H1 (cell line): ENCODE measurements at regions not wholly inside any gene's neighbourhood (a gene's known extent, or its start where the extent isn't known, plus 50 kb on each side); places are given as distances from the start of the nearest gene placed in this dataset.

Experiments
- CTCF ChIA-PET: fragments of 300-600 bp; sonication (Branson Sonifier 250); formaldehyde crosslinking; loops from one replicate; lab custom pipeline; 2021; ENCODE audit not compliant: partially characterized antibody; lab: Charles Lee
- POLR2A ChIA-PET: fragments of 300-600 bp; sonication (Branson Sonifier 250); formaldehyde crosslinking; loops from one replicate; lab custom pipeline; 2021; ENCODE audit warnings: inconsistent platforms; ENCODE audit not compliant: partially characterized antibody; lab: Charles Lee
- DNase-seq, 2 experiments: peaks; one replicate each; pipeline versions ENCODE4 v3.0.0 to v3.0.0-alpha.2; 2010 to 2022; ENCODE audit warnings: low spot score in 2 of 2, low read depth in 1 of 2, mixed read lengths in 1 of 2
- FAIRE-seq: peaks from 2 replicates; lab custom pipeline; 2011; peaks lifted over from hg19 to GRCh38; lab: Jason Lieb, UNC
- H2AFZ ChIP-seq: 2 replicates; pipeline ENCODE4 v1.8.1; 2012; ENCODE audit warnings: low read length, inconsistent platforms
- H2AK5ac ChIP-seq: 2 replicates; pipeline ENCODE4 v1.6.1; 2013; ENCODE audit warnings: low read depth, low read length
- H2BK120ac ChIP-seq: replicated peaks from 2 replicates; pipeline ENCODE3; 2013; ENCODE audit warnings: low read depth, low read length, inconsistent platforms
- H2BK12ac ChIP-seq: 2 replicates; pipeline ENCODE4 v1.6.1; 2013; ENCODE audit warnings: low read depth, low read length
- H2BK15ac ChIP-seq: 2 replicates; pipeline ENCODE4 v1.6.1; 2013; ENCODE audit warnings: low read length
- H2BK20ac ChIP-seq: 2 replicates; pipeline ENCODE4 v1.6.1; 2013; ENCODE audit warnings: low read length
- H2BK5ac ChIP-seq: 2 replicates; pipeline ENCODE4 v1.6.1; 2013; ENCODE audit warnings: low read depth, low read length
- H3K14ac ChIP-seq: 2 replicates; pipeline ENCODE4 v1.6.1; 2013; ENCODE audit warnings: inconsistent platforms; ENCODE audit not compliant: insufficient read length
- H3K18ac ChIP-seq: 2 replicates; pipeline ENCODE4 v1.6.1; 2013; ENCODE audit warnings: low read length; ENCODE audit errors: extremely low read depth
- H3K23ac ChIP-seq: 2 replicates; pipeline ENCODE4 v1.6.1; 2013; ENCODE audit warnings: inconsistent platforms; ENCODE audit not compliant: insufficient read length
- H3K23me2 ChIP-seq: 2 replicates; pipeline ENCODE4 v1.6.1; 2013; ENCODE audit warnings: low read depth, low read length
- H3K27ac ChIP-seq: 2 replicates; pipeline ENCODE4 v1.6.1; 2011; ENCODE audit warnings: low read depth, low read length, inconsistent platforms
- H3K27me3 ChIP-seq, 4 experiments: replicated peaks in 1 of 4; 1 replicate in 1 of 4; 2 replicates in 3 of 4; pipeline versions ENCODE4 v1.6.1 to v1.8.1; 2011 to 2013; ENCODE audit warnings: low read length in 3 of 4, mild to moderate bottlenecking in 3 of 4, inconsistent platforms in 2 of 4, mixed read lengths in 2 of 4, moderate library complexity in 1 of 4; ENCODE audit not compliant: control insufficient read depth in 3 of 4, insufficient read depth in 3 of 4; ENCODE audit errors: extremely low read depth in 1 of 4
- H3K36me3 ChIP-seq, 4 experiments: 2 replicates each; pipeline versions ENCODE4 v1.6.1 to v1.8.1; 2011 to 2013; ENCODE audit warnings: mild to moderate bottlenecking in 4 of 4, low read length in 3 of 4, moderate library complexity in 2 of 4, control low read depth in 1 of 4, inconsistent platforms in 1 of 4; ENCODE audit not compliant: insufficient read depth in 4 of 4, control insufficient read depth in 2 of 4
- H3K4ac ChIP-seq: replicated peaks from 2 replicates; pipeline ENCODE3; 2013; ENCODE audit warnings: low read length, low read depth, mixed read lengths, inconsistent platforms; ENCODE audit not compliant: insufficient read length
- H3K4me1 ChIP-seq, 4 experiments: replicated peaks in 1 of 4; 1 replicate in 1 of 4; 2 replicates in 3 of 4; pipeline versions ENCODE4 v1.6.1 to v1.8.1; 2011 to 2013; ENCODE audit warnings: low read length in 3 of 4, inconsistent platforms in 2 of 4, mixed read lengths in 1 of 4; ENCODE audit not compliant: insufficient read depth in 4 of 4, control insufficient read depth in 3 of 4
- H3K4me2 ChIP-seq, 2 experiments: 2 replicates each; pipeline versions ENCODE4 v1.6.1 to v1.8.1; 2011 to 2013; ENCODE audit warnings: low read depth in 2 of 2, low read length in 2 of 2, control low read depth in 1 of 2, inconsistent platforms in 1 of 2, mild to moderate bottlenecking in 1 of 2; ENCODE audit not compliant: insufficient read depth in 1 of 2
- H3K4me3 ChIP-seq, 4 experiments: fragments of 200-600, 300-600 bp in 1 of 4; sonication (generic), shearing (Covaris generic), sonication (Bioruptor Twin) in 1 of 4; 2 replicates each; pipeline versions ENCODE4 v1.5.1 to v1.8.1; 2011 to 2016; ENCODE audit warnings: low read length in 4 of 4, low read depth in 3 of 4, control low read depth in 2 of 4, inconsistent platforms in 2 of 4, mild to moderate bottlenecking in 2 of 4, mixed read lengths in 1 of 4, moderate library complexity in 1 of 4; ENCODE audit not compliant: insufficient read depth in 2 of 4; ENCODE audit errors: extremely low read depth in 1 of 4
- H3K56ac ChIP-seq: replicated peaks from 2 replicates; pipeline ENCODE3; 2013; ENCODE audit warnings: low read depth, mild to moderate bottlenecking, mixed read lengths, low read length, inconsistent platforms; ENCODE audit not compliant: insufficient read length
- H3K79me1 ChIP-seq: 2 replicates; pipeline ENCODE4 v1.6.1; 2013; ENCODE audit warnings: low read depth, low read length, control low read depth
- H3K79me2 ChIP-seq, 2 experiments: 2 replicates each; pipeline versions ENCODE4 v1.6.1 to v1.8.1; 2012 to 2013; ENCODE audit warnings: low read length in 2 of 2, mild to moderate bottlenecking in 2 of 2, inconsistent platforms in 1 of 2; ENCODE audit not compliant: insufficient read depth in 2 of 2, control insufficient read depth in 1 of 2
- H3K9ac ChIP-seq, 4 experiments: replicated peaks in 1 of 4; 1 replicate in 1 of 4; 2 replicates in 3 of 4; pipeline versions ENCODE4 v1.6.1 to v1.8.1; 2011 to 2013; ENCODE audit warnings: low read depth in 3 of 4, low read length in 3 of 4, control low read depth in 2 of 4, mild to moderate bottlenecking in 2 of 4, moderate library complexity in 2 of 4, inconsistent platforms in 1 of 4; ENCODE audit errors: extremely low read depth in 1 of 4
- H3K9me3 ChIP-seq, 2 experiments: 2 replicates each; pipeline versions ENCODE4 v1.6.1 to v1.8.1; 2012 to 2013; ENCODE audit warnings: mild to moderate bottlenecking in 2 of 2, moderate library complexity in 2 of 2, control low read depth in 1 of 2, inconsistent platforms in 1 of 2, low read depth in 1 of 2, low read length in 1 of 2, mixed read lengths in 1 of 2; ENCODE audit not compliant: insufficient read depth in 2 of 2
- H4K20me1 ChIP-seq, 2 experiments: replicated peaks in 1 of 2; 2 replicates each; pipeline versions ENCODE3 to v1.8.1; 2011 to 2013; ENCODE audit warnings: inconsistent platforms in 2 of 2, low read length in 2 of 2, mild to moderate bottlenecking in 1 of 2; ENCODE audit not compliant: insufficient read depth in 2 of 2, control insufficient read depth in 1 of 2
- H4K5ac ChIP-seq: 2 replicates; pipeline ENCODE4 v1.6.1; 2013; ENCODE audit warnings: low read length, low read depth, mixed read lengths, inconsistent platforms; ENCODE audit not compliant: insufficient read length
- H4K8ac ChIP-seq: 2 replicates; pipeline ENCODE4 v1.8.0; 2013; ENCODE audit warnings: mild to moderate bottlenecking, moderate library complexity, low read length, inconsistent platforms; ENCODE audit not compliant: insufficient read depth; ENCODE audit errors: extremely low read depth
- H4K91ac ChIP-seq: replicated peaks from 2 replicates; pipeline ENCODE3; 2013; ENCODE audit warnings: low read length, mixed read lengths, inconsistent platforms; ENCODE audit not compliant: insufficient read length
- NANOG ChIP-seq: IDR thresholded peaks from 2 replicates; pipeline ENCODE4 v1.6.1; 2011; ENCODE audit warnings: low read length, low read depth, mild to moderate bottlenecking, inconsistent platforms; ENCODE audit not compliant: insufficient read depth, poor library complexity, severe bottlenecking
- RNF2 ChIP-seq: fragments of 200-900, 300-1000 bp; sonication (generic); IDR thresholded peaks from 2 replicates; pipeline ENCODE4 v1.7.1; 2016; ENCODE audit warnings: borderline replicate concordance, low read depth, mild to moderate bottlenecking, antibody characterized with exemption, low read length; ENCODE audit not compliant: poor library complexity, severe bottlenecking; ENCODE audit errors: missing control alignments
- SP2 ChIP-seq: IDR thresholded peaks from 2 replicates; pipeline ENCODE4 v1.6.1; 2012; ENCODE audit warnings: mild to moderate bottlenecking, low read length, inconsistent platforms
- WGBS, 2 experiments: shearing (Covaris generic) in 1 of 2; methylation state at CpG; one replicate each; pipeline versions ENCODE4 v1.1.6 to v1.1.7; 2013 to 2015; ENCODE audit warnings: low lambda C conversion rate in 2 of 2, mixed read lengths in 2 of 2, inconsistent platforms in 1 of 2, low coverage in 1 of 2, missing lambda C conversion rate in 1 of 2; ENCODE audit not compliant: insufficient replicate concordance in 2 of 2, insufficient coverage in 1 of 2, insufficient read length in 1 of 2; ENCODE audit errors: extremely low coverage in 1 of 2, missing lambda C conversion rate in 1 of 2; 5-methylcytosine and 5-hydroxymethylcytosine counted together

- no peak overlapping the region for H3K18ac ChIP-seq
- CTCF ChIA-PET, result no interaction called here
- no peaks in the 10 kb centered on the region for H3K23me2 ChIP-seq
- H3K4me3 ChIP-seq, result no peak overlapping the region
- no peak overlapping the region for H3K9ac ChIP-seq
- 85% methylated on average over 19 of the region's 19 CpGs; no CpG with 5 or more reads in 1 of the 2 experiments for WGBS, 2 experiments
- H2BK20ac ChIP-seq, result no peak overlapping the region
- H2BK15ac ChIP-seq, result no peak overlapping the region
- H3K56ac ChIP-seq, result no peak overlapping the region
- no peak overlapping the region for H2AK5ac ChIP-seq
- H3K36me3 ChIP-seq, result no peaks in the 10 kb centered on the region
- H3K4me1 ChIP-seq, result no peaks in the 10 kb centered on the region
- TF ChIP-seq NANOG (no peak), SP2 (no peak), RNF2 (no peak)
- TF ChIP-seq, all 59 proteins: peak for 0
- H3K4me2 ChIP-seq, result no peak overlapping the region
- H3K9me3 ChIP-seq, result no peaks in the 10 kb centered on the region
- H4K20me1 ChIP-seq, result no peaks in the 10 kb centered on the region
- H4K8ac ChIP-seq, result no peak overlapping the region; the same call in 1 of the 2 replicates
- no peak overlapping the region for H2BK5ac ChIP-seq
- H2BK120ac ChIP-seq, result no peak overlapping the region
- FAIRE-seq, result no peak
- H4K91ac ChIP-seq, result no peak overlapping the region
- no peak overlapping the region for H3K23ac ChIP-seq
- peak overlapping the region; percentile 34; the same call in 1 of the 2 replicates for H2AFZ ChIP-seq
- POLR2A ChIA-PET, result no interaction called here
- no peaks in the 10 kb centered on the region for H3K79me2 ChIP-seq
- no peak overlapping the region for H4K5ac ChIP-seq
- H3K14ac ChIP-seq, result no peak overlapping the region
- no peak overlapping the region for H3K27ac ChIP-seq
- no peak overlapping the region for H2BK12ac ChIP-seq
- H3K4ac ChIP-seq, result no peak overlapping the region
- H3K27me3 ChIP-seq, result no peaks in the 10 kb centered on the region
- no peak for DNase-seq
- H3K79me1 ChIP-seq, result no peaks in the 10 kb centered on the region
These were observed 134.2 kb downstream of the OR13A1 start for GRCh38 chr10:45180946-45181875.
